Small intestine (tissue), 7 donors: ENCODE measurements at regions not wholly inside any gene's neighbourhood (a gene's known extent, or its start where the extent isn't known, plus 50 kb on each side); places are given as distances from the start of the nearest gene placed in this dataset.

Experiments
- DNase-seq, 2 donors: peaks; one replicate each; pipeline versions ENCODE4 v3.0.0 to v3.0.0-alpha.2; 2013
- FAIRE-seq: peaks from 2 replicates; lab custom pipeline; 2012; peaks lifted over from hg19 to GRCh38; lab: Jason Lieb, UNC
- H3K27ac ChIP-seq, 3 donors: one replicate each; pipeline ENCODE4 v1.5.1; 2013; ENCODE audit warnings: low read length in 2 of 3, mild to moderate bottlenecking in 2 of 3, control low read depth in 1 of 3, inconsistent platforms in 1 of 3, low read depth in 1 of 3, moderate library complexity in 1 of 3
- H3K27me3 ChIP-seq, 3 donors: one replicate each; pipeline ENCODE4 v1.6.1; 2013; ENCODE audit warnings: low read length in 3 of 3, inconsistent platforms in 1 of 3; ENCODE audit not compliant: control insufficient read depth in 3 of 3, insufficient read depth in 3 of 3
- H3K36me3 ChIP-seq, 3 donors: one replicate each; pipeline ENCODE4 v1.6.1; 2013; ENCODE audit warnings: low read length in 3 of 3, inconsistent platforms in 1 of 3, low read depth in 1 of 3, mild to moderate bottlenecking in 1 of 3, moderate library complexity in 1 of 3; ENCODE audit not compliant: control insufficient read depth in 3 of 3, insufficient read depth in 2 of 3
- H3K4me1 ChIP-seq, 3 donors: one replicate each; pipeline ENCODE4 v1.6.1; 2013; ENCODE audit warnings: low read length in 2 of 3, inconsistent platforms in 1 of 3, low read depth in 1 of 3, mild to moderate bottlenecking in 1 of 3, moderate library complexity in 1 of 3; ENCODE audit not compliant: control insufficient read depth in 3 of 3, insufficient read depth in 2 of 3
- H3K4me3 ChIP-seq, 3 donors: one replicate each; pipeline ENCODE4 v1.5.1; 2013; ENCODE audit warnings: low read length in 3 of 3, control low read depth in 1 of 3, inconsistent platforms in 1 of 3, low read depth in 1 of 3, mild to moderate bottlenecking in 1 of 3, moderate library complexity in 1 of 3
- H3K9me3 ChIP-seq, 2 donors: one replicate each; pipeline ENCODE4 v1.6.1; 2013; ENCODE audit warnings: low read depth in 1 of 2, low read length in 1 of 2; ENCODE audit not compliant: control insufficient read depth in 2 of 2, insufficient read depth in 1 of 2
- WGBS, 3 donors: extraction: QIAGEN DNeasy Blood & Tissue Kit; methylation state at CpG; one replicate each; pipeline ENCODE4 v1.1.7; 2013; 5-methylcytosine and 5-hydroxymethylcytosine counted together
- donor health status: healthy with polysubstance abuse.
- donor health status: control.
- donor health status: control.
- donor health status: Bipolar disorder and iron deficiency.
- donor health status: healthy.

GRCh38 chr18:42414756-42415454 lies 459.9 kb downstream of the PIK3C3 start:
- Histone ChIP-seq H3K27ac (no peak overlapping the region), H3K27me3 (no peaks in the 10 kb centered on the region), H3K9me3 (no peaks in the 10 kb centered on the region), H3K4me1 (no peaks in the 10 kb centered on the region), H3K36me3 (no peaks in the 10 kb centered on the region), H3K4me3 (no peak overlapping the region)
- WGBS, 3 donors, result 62 to 71% (median 65%) methylated on average over 7 of the region's 7 CpGs
- FAIRE-seq, result no peak
- peak in 1 of 2 donors; percentile 15 for DNase-seq

GRCh38 chr18:42417189-42417588 lies 462.2 kb downstream of the PIK3C3 start:
- no peak overlapping the region for H3K27ac ChIP-seq
- no peaks in the 10 kb centered on the region for H3K27me3 ChIP-seq
- no peaks in the 10 kb centered on the region for H3K36me3 ChIP-seq
- no peaks in the 10 kb centered on the region for H3K4me1 ChIP-seq
- H3K9me3 ChIP-seq, result no peaks in the 10 kb centered on the region
- no peak overlapping the region for H3K4me3 ChIP-seq
- DNase-seq, result peak; percentile 16 to 27
- WGBS, 3 donors, result 48 to 80% (median 53%) methylated on average over 5 of the region's 5 CpGs
- FAIRE-seq, result no peak

GRCh38 chr18:42418121-42418520 lies 463.1 kb downstream of the PIK3C3 start:
- DNase-seq (no peak), FAIRE-seq (no peak)
- H3K27ac ChIP-seq, result no peak overlapping the region
- H3K36me3 ChIP-seq, result no peaks in the 10 kb centered on the region
- no peak overlapping the region for H3K4me3 ChIP-seq
- H3K27me3 ChIP-seq, result no peaks in the 10 kb centered on the region
- no peaks in the 10 kb centered on the region for H3K9me3 ChIP-seq
- no peaks in the 10 kb centered on the region for H3K4me1 ChIP-seq
- 32 to 46% (median 36%) methylated on average over 1 of the region's 1 CpG for WGBS, 3 donors

- no peak overlapping the region for H3K27ac ChIP-seq
- H3K27me3 ChIP-seq, result no peaks in the 10 kb centered on the region
- no peak overlapping the region for H3K4me3 ChIP-seq
- no peak for FAIRE-seq
- no peaks in the 10 kb centered on the region for H3K36me3 ChIP-seq
- DNase-seq, result no peak
- no peaks in the 10 kb centered on the region for H3K9me3 ChIP-seq
- no peaks in the 10 kb centered on the region for H3K4me1 ChIP-seq
These were observed 470.0 kb downstream of the PIK3C3 start for GRCh38 chr18:42425025-42425424.

- WGBS, 3 donors, result 62 to 73% (median 66%) methylated on average over 2 of the region's 2 CpGs
- no peaks in the 10 kb centered on the region for H3K4me1 ChIP-seq
- FAIRE-seq (no peak), DNase-seq (no peak)
- H3K27me3 ChIP-seq, result no peaks in the 10 kb centered on the region
- H3K4me3 ChIP-seq, result no peak overlapping the region
- no peak overlapping the region for H3K27ac ChIP-seq
- H3K36me3 ChIP-seq, result no peaks in the 10 kb centered on the region
- H3K9me3 ChIP-seq, result no peaks in the 10 kb centered on the region
These were observed 471.5 kb downstream of the PIK3C3 start for GRCh38 chr18:42426496-42427015.

- H3K9me3 ChIP-seq, result no peaks in the 10 kb centered on the region
- 52 to 65% (median 61%) methylated on average over 5 of the region's 5 CpGs for WGBS, 3 donors
- no peak for FAIRE-seq
- H3K36me3 ChIP-seq, result no peaks in the 10 kb centered on the region
- no peak overlapping the region for H3K4me3 ChIP-seq
- H3K4me1 ChIP-seq, result no peaks in the 10 kb centered on the region
- H3K27ac ChIP-seq, result no peak overlapping the region
- no peaks in the 10 kb centered on the region for H3K27me3 ChIP-seq
- DNase-seq, result no peak
These were observed 474.2 kb downstream of the PIK3C3 start for GRCh38 chr18:42429196-42429595.

GRCh38 chr18:42436222-42436765 lies 481.3 kb downstream of the PIK3C3 start:
- 90 to 100% (median 90%) methylated on average over 1 of the region's 1 CpG for WGBS, 3 donors
- H3K9me3 ChIP-seq, result no peaks in the 10 kb centered on the region
- no peaks in the 10 kb centered on the region for H3K4me1 ChIP-seq
- no peak for FAIRE-seq
- no peak overlapping the region for H3K4me3 ChIP-seq
- no peak overlapping the region for H3K27ac ChIP-seq
- no peaks in the 10 kb centered on the region for H3K36me3 ChIP-seq
- DNase-seq, result no peak
- no peaks in the 10 kb centered on the region for H3K27me3 ChIP-seq

GRCh38 chr18:42437001-42437400 lies 482.0 kb downstream of the PIK3C3 start:
- Histone ChIP-seq H3K9me3 (no peaks in the 10 kb centered on the region), H3K27ac (no peak overlapping the region), H3K4me3 (no peak overlapping the region), H3K27me3 (no peaks in the 10 kb centered on the region), H3K4me1 (no peaks in the 10 kb centered on the region), H3K36me3 (no peaks in the 10 kb centered on the region)
- 87 to 93% (median 87%) methylated on average over 5 of the region's 5 CpGs for WGBS, 3 donors
- DNase-seq (no peak), FAIRE-seq (no peak)
